ENCODE measurements at regions not wholly inside any gene's neighbourhood (a gene's known extent, or its start where the extent isn't known, plus 50 kb on each side); places are given as distances from the start of the nearest gene placed in this dataset.

GRCh38 chrX:122046815-122047214 lies 999.4 kb downstream of the GLUD2 start:
- TF ChIP-seq EP300 (IDR thresholded peaks at IDR 0.05) (no peak), CTCF (IDR thresholded peaks at IDR 0.05) (no peak), POLR2AphosphoS5 (IDR thresholded peaks at IDR 0.05) (no peak), POLR2A (IDR thresholded peaks at IDR 0.05) (no peak)
- Histone ChIP-seq H3K4me3 (no peak overlapping the region), H3K4me1 (no peaks in the 10 kb centered on the region), H3K27ac (no peak overlapping the region), H3K9me3 (no peaks in the 10 kb centered on the region), H3K27me3 (no peaks in the 10 kb centered on the region), H3K36me3 (no peaks in the 10 kb centered on the region)
- intact Hi-C loops (cut with DNase I; ENCODE audit: low total_unique reads) = no loop called here
- no peak for DNase-seq
- WGBS, 5 donors = 67 to 83% (median 79%) methylated on average over 3 to 5 of the region's 5 CpGs

- 26 to 76% (median 62%) methylated on average over 2 of the region's 2 CpGs for WGBS, 5 donors
- no peak overlapping the region for H3K27ac ChIP-seq
- intact Hi-C loops (cut with DNase I; ENCODE audit: low total_unique reads) = no loop called here
These were observed 999.9 kb downstream of the GLUD2 start for GRCh38 chrX:122047261-122047660.

GRCh38 chrX:122055460-122055859 lies 1008.0 kb downstream of the GLUD2 start:
- H3K36me3 ChIP-seq = no peaks in the 10 kb centered on the region
- intact Hi-C loops (cut with DNase I; ENCODE audit: low total_unique reads) = no loop called here
- H3K4me1 ChIP-seq = no peaks in the 10 kb centered on the region
- 42 to 79% (median 62%) methylated on average over 2 of the region's 2 CpGs for WGBS, 5 donors
- TF ChIP-seq EP300 (IDR thresholded peaks at IDR 0.05) = no peak
- TF ChIP-seq POLR2AphosphoS5 (IDR thresholded peaks at IDR 0.05) = no peak
- TF ChIP-seq POLR2A (IDR thresholded peaks at IDR 0.05) = no peak
- TF ChIP-seq CTCF (IDR thresholded peaks at IDR 0.05) = no peak
- H3K9me3 ChIP-seq = no peaks in the 10 kb centered on the region
- no peaks in the 10 kb centered on the region for H3K27me3 ChIP-seq
- DNase-seq = no peak
- H3K4me3 ChIP-seq = no peak overlapping the region
- H3K27ac ChIP-seq = no peak overlapping the region

More at GRCh38 chrX:122047261-122047660, 999.9 kb downstream of the GLUD2 start:
- TF ChIP-seq EP300 (IDR thresholded peaks at IDR 0.05) (no peak), POLR2A (IDR thresholded peaks at IDR 0.05) (no peak), CTCF (IDR thresholded peaks at IDR 0.05) (no peak), POLR2AphosphoS5 (IDR thresholded peaks at IDR 0.05) (no peak)
- Histone ChIP-seq H3K36me3 (no peaks in the 10 kb centered on the region), H3K9me3 (no peaks in the 10 kb centered on the region), H3K27me3 (no peaks in the 10 kb centered on the region), H3K4me3 (no peak overlapping the region), H3K4me1 (no peaks in the 10 kb centered on the region)
- DNase-seq = no peak

- no peaks in the 10 kb centered on the region for H3K36me3 ChIP-seq
- H3K4me1 ChIP-seq = no peaks in the 10 kb centered on the region
- no peaks in the 10 kb centered on the region for H3K27me3 ChIP-seq
- no peak for DNase-seq
- H3K9me3 ChIP-seq = no peaks in the 10 kb centered on the region
- intact Hi-C loops (cut with DNase I; ENCODE audit: low total_unique reads) = no loop called here
- no peak overlapping the region for H3K4me3 ChIP-seq
- H3K27ac ChIP-seq = no peak overlapping the region
- TF ChIP-seq POLR2AphosphoS5 (IDR thresholded peaks at IDR 0.05) (no peak), CTCF (IDR thresholded peaks at IDR 0.05) (no peak), EP300 (IDR thresholded peaks at IDR 0.05) (no peak), POLR2A (IDR thresholded peaks at IDR 0.05) (no peak)
- WGBS, 5 donors = 58 to 81% (median 59%) methylated on average over 2 of the region's 2 CpGs
These were observed 1008.7 kb downstream of the GLUD2 start for GRCh38 chrX:122055979-122056715.
